GM11168 (cell line): ENCODE measurements at regions not wholly inside any gene's neighbourhood (a gene's known extent, or its start where the extent isn't known, plus 50 kb on each side); places are given as distances from the start of the nearest gene placed in this dataset.

Experiments used
- in situ Hi-C: fragments of 300-500 bp; cut with MboI; formaldehyde crosslinking; loops from one replicate; pipeline ENCODE4 v1.12.0; 2022; ENCODE audit warnings: low sequenced_read_pairs; ENCODE audit not compliant: unreplicated experiment

DNA sequence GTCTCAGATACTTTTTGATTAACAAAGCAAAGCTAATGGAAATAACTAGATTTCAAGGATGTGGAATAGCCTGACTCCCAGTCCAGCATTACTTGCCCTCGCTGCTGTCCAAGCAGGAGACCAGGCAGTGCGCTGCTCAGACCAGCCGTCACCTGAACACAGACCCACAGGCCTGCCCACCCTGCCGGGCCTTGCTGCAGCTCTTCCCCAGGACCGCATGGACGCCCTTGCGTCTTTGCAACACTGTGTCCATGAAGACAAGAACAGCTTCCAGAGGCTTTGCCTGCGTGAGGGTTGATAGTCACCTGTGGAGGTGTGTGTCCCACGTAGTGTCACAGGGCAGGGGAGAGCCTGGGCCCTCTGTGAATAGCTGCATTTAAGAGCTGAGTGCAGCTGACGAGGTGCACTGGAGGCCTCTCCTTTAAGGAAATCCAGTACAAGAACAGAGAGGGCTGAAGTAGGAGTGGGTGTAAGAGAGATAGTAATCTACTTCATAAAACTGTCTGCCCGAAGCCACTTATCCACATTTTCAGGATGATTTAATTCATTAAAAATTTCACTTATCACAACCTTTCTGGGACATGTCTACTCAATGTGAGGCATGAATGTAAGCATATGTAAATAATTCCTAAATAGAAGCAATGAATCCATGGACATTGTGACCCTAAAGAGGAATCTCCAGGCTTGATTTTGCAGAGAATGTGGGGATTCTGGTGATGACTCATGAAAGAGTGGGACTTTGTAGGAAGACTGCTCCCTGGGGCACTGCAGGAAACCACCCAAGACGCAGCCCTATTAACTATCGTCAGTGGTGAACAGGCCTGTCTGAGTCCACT is 176.2 kb upstream of the RAB4A start:
- in situ Hi-C loops: no loop called here

DNA sequence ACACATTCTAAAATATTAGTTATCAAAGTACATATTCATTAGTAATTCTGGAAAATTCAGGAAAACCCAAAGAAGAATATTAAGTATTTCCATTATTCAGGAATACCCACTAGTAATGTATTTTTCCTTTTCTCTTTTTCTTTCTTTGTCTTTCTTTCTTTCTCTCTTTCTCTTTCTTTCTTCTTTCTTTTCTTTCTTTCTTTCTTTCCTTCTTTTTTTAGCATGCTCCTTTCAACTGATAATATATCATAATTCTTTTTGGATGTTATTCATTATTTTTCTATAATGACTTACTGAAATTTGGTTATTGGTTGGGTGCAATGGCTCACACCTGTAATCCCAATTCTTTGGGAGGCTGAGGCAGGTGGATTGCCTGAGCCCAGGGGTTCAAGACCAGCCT is 175.6 kb upstream of the RAB4A start:
- in situ Hi-C loops: no loop called here

DNA sequence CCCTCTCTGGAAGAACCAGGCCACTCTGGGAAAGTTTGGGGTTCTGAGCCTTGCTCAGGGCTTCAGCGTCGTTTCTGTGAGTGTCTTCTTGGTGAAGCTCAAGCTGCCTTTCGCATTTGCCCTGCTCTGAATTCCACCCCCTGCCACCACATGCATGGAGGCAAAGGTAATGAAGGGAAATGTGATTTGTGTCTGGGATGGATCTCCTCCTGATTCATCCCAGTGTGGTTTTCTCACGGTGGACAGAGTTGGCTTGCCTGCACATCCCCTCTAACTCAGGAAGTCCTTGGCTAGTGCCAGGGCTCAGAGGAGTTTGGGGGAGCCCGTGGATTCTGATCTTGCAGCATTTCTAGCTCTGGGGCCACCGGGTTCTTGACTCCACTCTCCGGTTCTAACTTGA is 173.6 kb upstream of the RAB4A start:
- in situ Hi-C loops: no loop called here

DNA sequence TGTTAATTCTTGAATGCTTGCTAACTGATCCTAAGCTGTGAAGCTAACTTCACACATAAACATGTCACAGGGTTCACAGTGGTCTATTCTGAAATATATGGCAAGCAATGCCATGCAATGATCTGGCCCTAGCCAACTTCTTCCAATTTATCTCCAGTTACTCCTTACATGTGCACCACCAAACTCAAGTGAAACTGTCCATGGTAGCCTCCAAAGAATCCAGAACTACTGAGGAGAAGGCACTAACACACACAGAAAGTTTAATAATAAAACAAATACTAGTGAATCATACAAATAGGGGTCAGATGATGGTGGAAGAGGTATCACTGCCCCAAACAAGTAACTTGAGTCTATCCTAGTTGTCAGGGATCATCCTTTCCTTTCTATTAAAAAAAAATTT is 172.6 kb upstream of the RAB4A start:
- in situ Hi-C loops: no loop called here

DNA sequence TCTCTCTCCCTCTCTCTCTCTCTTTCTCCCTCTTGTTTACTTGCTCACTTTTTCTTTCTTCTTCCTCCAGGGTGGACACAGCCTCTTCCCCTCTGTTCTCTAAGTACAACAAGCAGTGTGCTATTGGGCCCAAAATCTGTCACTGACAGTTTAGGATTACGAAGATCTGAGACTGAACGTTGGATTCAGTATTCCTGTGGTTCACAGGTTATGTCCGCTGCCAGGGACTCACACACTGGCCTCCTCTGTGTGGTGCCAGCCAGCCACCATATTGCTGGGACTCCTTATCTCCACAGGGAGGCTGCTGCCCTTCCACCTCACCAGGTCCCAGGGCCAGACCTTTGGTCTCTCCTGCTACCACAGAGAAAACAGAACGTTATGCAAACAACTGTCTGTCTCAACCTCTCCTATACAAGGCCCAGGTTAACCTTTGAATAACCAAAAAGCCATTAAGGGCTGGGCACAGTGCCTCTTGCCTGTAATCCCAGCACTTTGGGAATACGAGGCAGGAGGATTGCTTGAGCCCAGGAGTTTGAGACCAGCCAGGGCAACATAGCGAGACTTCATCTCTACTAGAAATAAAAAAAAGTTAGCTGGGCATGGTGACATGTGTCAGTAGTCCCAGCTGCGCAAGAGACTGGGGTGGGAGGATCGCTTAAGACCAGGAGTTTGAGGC is 171.9 kb upstream of the RAB4A start:
- in situ Hi-C loops: no loop called here

DNA sequence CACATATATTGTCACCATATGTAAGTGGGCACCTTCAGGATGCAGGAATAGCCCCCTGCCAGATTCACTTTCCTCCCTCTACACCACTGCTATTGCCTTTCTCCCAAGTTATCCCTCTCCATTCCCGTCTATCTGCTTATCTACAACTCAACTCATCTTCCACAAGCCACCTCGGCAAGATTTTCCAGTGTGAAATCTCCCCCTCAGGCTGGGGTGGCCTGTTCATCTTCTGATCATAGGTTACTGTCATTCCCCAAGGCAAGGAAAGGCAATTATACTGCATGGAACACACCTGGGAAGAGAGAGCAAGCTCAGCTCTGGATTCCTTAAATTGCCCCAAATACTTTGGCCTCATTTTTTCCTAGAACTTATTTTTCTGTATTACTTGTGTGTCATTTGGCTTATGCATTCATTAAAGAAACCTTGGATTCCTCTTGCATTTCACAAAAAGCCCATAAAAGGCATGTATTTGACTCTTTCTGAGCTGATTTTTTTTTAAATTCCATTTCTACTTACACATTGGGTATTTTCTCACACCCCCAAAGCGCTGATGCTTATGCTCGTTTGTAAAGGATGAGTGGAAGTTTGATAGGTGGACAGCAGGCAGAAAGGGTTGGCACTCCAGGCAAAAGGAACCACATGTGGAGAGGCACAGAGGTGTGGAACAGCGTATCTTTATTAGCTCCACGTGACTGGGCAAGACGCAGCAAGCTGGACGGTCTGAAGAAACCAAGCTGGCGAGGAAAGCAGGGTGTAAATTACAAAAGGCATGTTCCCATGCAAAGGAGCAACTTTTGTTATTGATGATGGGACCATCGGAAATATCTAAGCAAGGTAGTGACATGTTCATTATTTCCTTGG is 169.7 kb upstream of the RAB4A start:
- in situ Hi-C loops: no loop called here

DNA sequence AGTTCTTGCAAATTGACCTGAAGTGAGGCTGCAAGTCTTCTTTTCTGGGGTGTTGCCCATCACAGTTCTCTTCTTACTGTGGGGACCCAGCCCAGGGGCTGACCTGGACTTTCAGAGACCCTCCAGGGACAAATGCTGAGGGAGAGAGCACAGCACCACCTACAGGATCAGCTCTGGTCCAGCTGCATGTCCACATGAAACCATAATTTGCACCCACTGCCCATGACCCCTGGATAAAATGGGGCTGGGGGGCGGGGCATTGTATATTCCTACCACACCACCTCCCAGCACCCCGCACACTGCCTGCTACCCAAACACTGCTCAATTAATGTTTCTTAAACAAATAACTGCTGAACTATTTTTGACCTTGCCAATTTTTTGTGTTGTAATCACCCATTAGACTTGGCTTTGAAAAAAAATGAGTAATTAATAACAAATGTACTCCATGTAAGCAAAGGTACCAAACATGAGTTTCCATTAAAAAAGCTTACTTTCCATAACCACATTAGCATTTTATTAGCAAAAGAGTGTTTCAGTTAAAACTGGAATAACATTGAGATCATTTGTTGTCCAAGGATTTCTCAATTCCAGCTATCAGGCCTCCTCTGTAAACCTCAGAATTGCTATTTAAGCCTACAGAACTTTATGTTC is 168.0 kb upstream of the RAB4A start:
- in situ Hi-C loops: no loop called here

DNA sequence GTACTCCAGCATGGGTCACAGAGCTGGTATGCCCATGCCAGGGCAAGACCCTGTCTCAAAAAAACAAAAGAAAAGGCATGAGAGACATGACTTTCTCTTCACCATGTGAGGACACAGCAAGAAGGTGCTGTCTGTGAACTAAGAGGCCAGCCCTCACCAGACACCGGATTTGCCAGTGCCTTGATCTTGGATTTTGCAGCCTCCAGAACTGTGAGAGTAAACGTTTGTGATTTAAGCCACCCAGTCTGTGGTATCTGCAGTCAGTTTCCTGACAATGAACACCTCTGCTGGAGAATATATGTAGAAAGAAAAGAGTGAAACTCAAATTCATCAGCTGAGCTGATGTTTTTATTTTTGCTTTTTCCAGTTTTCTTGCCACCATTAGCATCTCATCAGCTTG is 166.3 kb upstream of the RAB4A start:
- in situ Hi-C loops: no loop called here

DNA sequence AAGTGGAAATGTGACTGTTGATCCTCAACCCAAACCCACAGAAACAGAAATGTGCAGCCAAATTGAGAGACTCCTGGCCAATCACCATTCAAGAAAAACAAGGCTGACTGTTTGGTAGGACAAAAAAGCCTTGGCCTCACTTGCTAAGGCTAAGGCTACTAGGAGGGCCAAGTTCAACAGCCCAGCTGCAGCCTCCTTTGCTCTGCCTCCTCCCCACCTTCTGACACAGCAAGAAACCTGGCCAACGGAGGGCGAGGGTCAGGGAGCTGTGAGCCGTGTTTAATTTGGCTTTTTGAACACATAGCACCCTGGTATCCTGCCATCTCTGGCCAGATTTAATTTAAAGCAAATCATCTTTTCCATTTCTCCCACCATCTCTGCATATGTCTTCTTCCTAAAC is 165.8 kb upstream of the RAB4A start:
- in situ Hi-C loops: no loop called here

DNA sequence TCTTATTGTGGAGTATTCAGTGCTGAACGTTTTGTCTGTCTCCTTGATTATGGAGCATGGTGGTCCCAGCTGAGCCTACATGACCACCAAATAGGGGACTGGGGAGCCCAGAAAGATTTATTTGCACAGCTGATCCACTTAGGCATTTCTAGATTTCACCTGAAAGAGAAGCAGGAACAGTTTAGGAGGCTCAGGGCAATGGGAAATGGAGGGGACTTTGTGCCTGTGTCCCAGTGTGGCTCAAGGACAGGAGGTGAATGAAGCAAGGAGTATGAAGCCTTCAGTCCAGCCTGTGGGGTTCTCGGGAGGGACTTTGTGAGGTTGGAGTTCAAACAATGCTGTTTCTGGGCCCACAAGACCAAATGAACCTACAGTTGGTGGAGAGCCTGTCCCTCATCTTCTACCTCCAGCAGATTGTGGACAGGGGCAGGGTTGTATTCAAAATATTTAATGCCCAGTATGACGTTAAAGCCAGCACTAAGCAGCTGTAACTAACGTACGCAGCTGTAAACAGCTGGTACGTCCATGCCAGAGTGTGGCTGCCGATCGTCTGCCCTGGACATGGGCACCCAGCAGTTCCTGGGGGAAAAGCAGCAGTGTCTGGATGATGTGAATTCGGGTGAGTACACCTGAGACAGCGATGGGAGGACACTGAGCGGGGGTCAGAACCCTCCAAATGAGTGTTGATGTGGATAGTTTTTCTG is 164.9 kb upstream of the RAB4A start:
- in situ Hi-C loops: no loop called here

DNA sequence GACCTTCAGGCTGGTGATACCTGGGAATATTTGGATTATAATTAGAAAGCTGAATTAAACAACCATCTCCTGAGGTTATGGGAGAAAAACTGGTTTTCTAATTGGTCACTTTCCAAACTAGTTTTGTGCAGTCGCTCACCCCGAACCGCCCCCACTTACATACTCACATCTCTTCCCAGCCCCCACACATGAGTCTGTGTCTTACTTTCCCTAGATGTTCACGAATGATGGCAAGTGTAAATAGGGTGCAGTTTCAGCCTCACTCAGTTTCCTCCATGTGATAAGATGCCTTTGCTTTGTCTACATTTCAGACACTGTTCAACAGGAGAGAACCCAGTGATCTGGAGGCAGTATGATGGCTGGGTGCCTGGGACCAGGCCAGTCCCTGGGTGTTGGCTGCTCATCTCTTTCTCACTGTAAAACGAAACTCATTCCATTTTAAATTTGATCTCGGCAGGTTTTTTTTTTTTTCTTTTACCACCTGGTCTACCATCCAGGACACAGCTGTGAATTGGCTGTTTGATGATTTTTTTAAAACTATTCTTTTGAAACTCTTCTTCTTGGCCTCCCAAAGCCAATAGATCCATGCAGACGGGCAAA is 164.3 kb upstream of the RAB4A start:
- in situ Hi-C loops: no loop called here

DNA sequence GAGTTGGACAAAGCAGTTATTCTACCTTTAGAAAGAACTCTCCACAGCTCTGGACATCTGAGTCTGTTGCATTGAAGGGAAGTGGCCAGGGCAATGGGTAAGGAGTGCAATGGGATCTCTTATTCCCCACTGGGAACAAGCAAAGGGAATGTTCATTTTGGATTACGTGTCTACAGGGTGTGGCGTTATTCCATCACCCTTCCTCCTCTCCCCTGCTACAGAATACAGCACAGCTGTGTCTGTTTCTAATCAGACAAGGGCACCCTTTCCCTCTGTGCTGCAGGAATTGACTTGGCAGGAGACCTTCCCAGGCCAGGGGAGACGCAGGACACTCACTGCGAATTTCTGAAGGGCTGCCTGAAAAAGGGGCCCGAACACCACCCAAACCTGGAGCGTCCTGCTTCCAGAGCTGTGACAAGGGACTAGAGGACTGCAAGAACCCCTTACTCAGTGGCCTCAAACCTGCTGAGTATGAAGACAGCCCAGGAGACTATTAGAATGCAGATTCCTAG is 163.6 kb upstream of the RAB4A start:
- in situ Hi-C loops: no loop called here

DNA sequence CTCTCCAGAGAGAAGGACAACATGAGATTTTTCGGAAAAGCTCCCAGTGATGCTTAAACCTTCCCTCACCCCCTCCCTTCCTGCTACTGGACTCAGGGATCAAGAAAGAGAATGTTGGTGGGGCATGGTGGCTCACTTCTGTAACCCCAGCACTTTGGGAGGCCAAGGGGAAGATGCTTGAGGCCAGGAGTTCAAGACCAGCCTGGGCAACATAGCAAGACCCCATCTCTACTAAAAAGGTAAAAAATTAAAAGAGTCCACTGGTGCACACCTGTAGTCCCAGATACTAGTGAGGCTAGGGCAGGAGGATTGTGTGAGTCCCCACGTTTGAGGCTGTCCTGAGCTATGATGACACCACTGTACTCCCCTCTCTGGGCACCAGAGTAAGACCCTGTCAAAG is 162.9 kb upstream of the RAB4A start:
- in situ Hi-C loops: no loop called here

DNA sequence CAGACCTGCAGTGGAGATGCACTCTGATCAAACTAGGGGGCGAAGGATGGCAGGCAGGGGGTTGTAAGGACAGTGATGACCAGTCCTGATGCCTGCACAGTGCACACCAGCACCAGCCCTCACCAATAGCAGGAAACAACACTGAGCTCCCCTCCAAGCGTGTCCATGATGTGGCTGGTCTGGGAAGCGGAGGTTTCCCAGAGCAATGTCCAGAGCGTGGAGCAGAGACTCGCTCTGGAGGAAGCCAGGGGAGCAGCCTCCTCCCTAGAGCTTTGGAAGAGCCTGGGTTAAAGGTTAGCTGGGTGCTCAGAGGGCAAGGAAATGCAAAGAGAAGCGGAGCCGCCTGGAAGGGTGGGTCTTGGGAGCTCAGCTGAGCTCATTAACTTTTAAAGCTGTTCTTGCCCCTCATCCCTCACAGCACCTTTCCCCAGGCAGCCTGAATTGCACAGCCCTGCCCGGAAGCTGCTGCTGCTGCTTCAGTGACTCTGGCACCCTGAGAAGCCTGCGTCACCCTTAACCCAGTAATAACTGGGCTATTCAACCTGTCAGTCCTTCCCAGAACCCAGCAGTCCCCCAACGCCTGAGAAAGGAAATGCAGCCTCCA is 162.2 kb upstream of the RAB4A start:
- in situ Hi-C loops: no loop called here

DNA sequence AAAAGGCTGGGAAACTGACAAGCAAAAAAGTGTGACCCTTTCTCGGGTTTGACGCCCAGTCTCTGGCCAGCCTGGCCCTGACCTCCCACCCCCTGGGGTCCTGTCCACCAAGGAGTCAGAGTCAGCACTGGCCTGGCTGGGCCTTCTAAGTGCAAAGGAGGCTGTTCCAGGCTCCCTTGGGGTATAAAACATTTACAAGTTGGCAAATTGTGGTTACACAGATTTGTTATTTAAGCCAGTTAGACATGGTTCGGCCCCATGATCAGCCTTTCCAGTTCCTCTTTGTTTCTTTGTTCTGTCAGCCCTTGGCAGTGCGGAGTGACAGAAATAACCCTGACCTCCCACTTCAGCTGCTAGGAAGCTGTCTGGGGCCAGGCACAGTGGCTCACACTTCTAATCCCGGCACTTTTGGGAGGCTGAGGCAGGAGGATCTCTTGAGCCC is 161.6 kb upstream of the RAB4A start:
- in situ Hi-C loops: no loop called here

DNA sequence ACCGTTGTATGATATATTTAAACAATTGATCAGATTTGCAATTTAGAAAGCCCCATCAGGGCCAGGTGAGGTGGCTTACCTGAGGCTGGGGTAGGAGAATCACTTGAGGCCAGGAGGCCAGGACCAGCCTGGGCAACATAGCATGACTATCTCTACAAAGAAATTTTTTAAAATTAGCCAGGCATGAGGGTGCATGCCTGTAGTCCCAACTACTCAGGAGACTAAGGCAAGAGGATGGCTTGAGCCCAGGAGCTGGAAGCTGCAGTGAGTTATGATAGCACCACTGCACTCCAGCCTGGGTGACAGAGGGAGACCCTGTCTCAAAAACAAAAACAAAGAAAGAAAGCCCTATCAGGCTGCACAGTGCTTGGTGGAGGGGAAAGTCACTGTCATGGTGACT is 159.9 kb upstream of the RAB4A start:
- in situ Hi-C loops: no loop called here

DNA sequence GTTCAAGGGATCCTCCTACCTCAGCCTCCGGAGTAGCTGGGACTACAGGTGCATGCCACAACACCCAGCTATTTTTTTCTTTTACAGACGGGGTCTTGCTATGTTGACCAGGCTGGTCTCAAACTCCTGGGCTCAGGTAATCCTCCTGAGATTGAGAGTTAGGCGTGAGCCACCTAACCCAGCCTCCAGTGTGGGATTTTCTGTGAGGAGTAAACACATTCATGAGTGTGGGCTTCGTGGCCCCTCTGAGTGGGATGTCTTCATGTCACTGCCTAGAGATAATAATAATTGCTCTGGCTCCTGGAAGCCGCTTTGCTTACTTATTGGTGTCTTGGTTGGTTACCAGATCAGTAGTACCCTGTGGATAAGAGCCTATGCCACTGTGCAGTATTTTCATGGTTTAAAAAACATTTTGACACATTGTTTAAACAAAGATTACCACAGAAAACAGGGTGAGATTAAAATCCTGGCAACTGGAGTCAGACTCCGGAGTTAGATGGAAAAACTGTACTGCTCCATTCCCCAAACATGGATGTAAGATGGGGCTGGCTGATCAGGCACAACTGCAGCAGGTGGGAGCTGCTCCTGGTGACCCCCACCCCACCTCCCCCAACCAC is 159.1 kb upstream of the RAB4A start:
- in situ Hi-C loops: no loop called here

DNA sequence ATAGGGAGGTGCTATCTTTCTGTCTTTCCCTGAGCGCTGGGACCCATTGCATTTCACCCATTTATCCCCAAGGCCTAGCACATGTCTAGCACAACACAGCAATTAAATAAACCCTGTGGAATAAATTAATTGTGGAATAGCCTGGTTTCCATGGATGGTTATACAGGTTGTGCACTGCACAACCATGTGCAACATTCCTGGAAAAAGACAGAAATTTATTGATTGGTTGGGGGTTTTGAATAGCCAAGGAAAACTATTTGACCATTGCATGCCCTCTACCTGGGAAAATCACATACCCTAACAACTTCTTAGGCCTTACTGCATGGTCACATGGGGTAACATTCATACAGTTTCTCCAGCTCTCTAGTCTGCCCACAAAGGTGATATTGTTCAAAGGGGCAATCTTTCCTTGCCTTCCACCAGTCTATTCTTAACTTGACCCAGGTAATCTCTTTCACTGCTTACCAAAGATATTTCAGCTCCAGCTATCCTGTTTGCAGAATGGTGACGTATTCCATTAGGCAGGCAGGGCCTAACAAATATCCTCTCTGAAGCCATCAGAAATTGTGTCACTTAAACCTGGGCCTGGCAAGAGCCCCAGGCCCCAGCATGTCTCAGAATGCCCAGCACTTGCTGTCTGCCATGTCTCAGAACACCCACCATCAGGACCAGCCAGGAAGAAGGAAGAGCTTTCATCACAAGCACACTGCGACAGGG is 157.9 kb upstream of the RAB4A start:
- in situ Hi-C loops: no loop called here
